GM12878 (cell line): ENCODE measurements at regions not wholly inside any gene's neighbourhood (a gene's known extent, or its start where the extent isn't known, plus 50 kb on each side); places are given as distances from the start of the nearest gene placed in this dataset.
A peak's percentile ranks its signal among the peaks of the same experiment; 100 is the strongest.

Experiments
- ATAC-seq: fragments of 200-7000 bp; cut with Tn5 transposase; 3 replicates; pipeline ENCODE4 v1.9.1; 2020; ENCODE audit warnings: mild to moderate bottlenecking, moderate library complexity
- BruUV-seq: library from RNA; stranded (reverse); fragments of 400-500 nt; replicated peaks from 2 replicates; lab custom pipeline; 2021; lab: Mats Ljungman, UMichigan
- CTCF ChIA-PET: fragments of 300-600 bp; sonication (Branson Sonifier 250); formaldehyde crosslinking; extraction: SDS; loops from one replicate; lab custom pipeline; 2021; ENCODE audit warnings: inconsistent platforms; lab: Yijun Ruan, JAX
- POLR2A ChIA-PET: fragments of 350-600 bp; formaldehyde crosslinking; extraction: SDS; loops from one replicate; lab custom pipeline; 2021; ENCODE audit warnings: inconsistent platforms; lab: Charles Lee
- RAD21 ChIA-PET: fragments of 300-600 bp; sonication (Branson Sonifier 250); formaldehyde crosslinking; loops from one replicate; lab custom pipeline; 2023; ENCODE audit warnings: antibody characterized with exemption; ENCODE audit not compliant: unreplicated experiment; lab: Charles Lee
- SMC1A ChIA-PET: fragments of 300-600 bp; sonication (Branson Sonifier 250); formaldehyde crosslinking; loops from one replicate; lab custom pipeline; 2023; ENCODE audit not compliant: unreplicated experiment, uncharacterized antibody; lab: Charles Lee
- DNase-seq: peaks from one replicate; pipeline ENCODE4 v3.0.0-alpha.2; 2011; ENCODE audit warnings: low read depth, low spot score
- FAIRE-seq: peaks from 3 replicates; lab custom pipeline; 2011; peaks lifted over from hg19 to GRCh38; lab: Jason Lieb, UNC
- H2AFZ ChIP-seq: 2 replicates; pipeline ENCODE4 v1.6.0; 2011; ENCODE audit warnings: low read depth, low read length, control low read depth; ENCODE audit not compliant: control insufficient read depth
- H3K27ac ChIP-seq: 2 replicates; pipeline ENCODE4 v1.5.1; 2011; ENCODE audit warnings: control low read depth; ENCODE audit not compliant: control insufficient read depth, insufficient read depth
- H3K27me3 ChIP-seq, 2 experiments: replicated peaks in 1 of 2; 2 replicates each; pipeline versions ENCODE4 v1.6.0 to v1.6.1; 2011; ENCODE audit warnings: low read length in 1 of 2; ENCODE audit not compliant: control insufficient read depth in 2 of 2, insufficient read depth in 2 of 2
- H3K36me3 ChIP-seq, 2 experiments: 2 replicates each; pipeline ENCODE4 v1.5.1; 2011; ENCODE audit warnings: low read length in 1 of 2; ENCODE audit not compliant: control insufficient read depth in 2 of 2, insufficient read depth in 2 of 2
- H3K4me1 ChIP-seq: 2 replicates; pipeline ENCODE4 v1.6.1; 2011; ENCODE audit warnings: mild to moderate bottlenecking, low read length, moderate library complexity, mixed read lengths; ENCODE audit not compliant: control insufficient read depth, insufficient read depth
- H3K4me2 ChIP-seq: 2 replicates; pipeline ENCODE4 v1.6.0; 2011; ENCODE audit warnings: control low read depth; ENCODE audit not compliant: control insufficient read depth, insufficient read depth
- H3K4me3 ChIP-seq: fragments of 200-600 bp; sonication (generic); 2 replicates; pipeline ENCODE4 v1.5.1; 2016
- H3K79me2 ChIP-seq: 2 replicates; pipeline ENCODE4 v1.6.0; 2011; ENCODE audit warnings: low read length; ENCODE audit not compliant: control insufficient read depth, insufficient read depth
- H3K9ac ChIP-seq: 2 replicates; pipeline ENCODE4 v1.8.0; 2011; ENCODE audit warnings: low read length, control low read depth, mixed read lengths; ENCODE audit not compliant: control insufficient read depth, insufficient read depth
- H3K9me3 ChIP-seq: replicated peaks from 3 replicates; pipeline ENCODE4 v1.5.1; 2011; ENCODE audit warnings: mild to moderate bottlenecking, low read length; ENCODE audit not compliant: control insufficient read depth, insufficient read depth
- H4K20me1 ChIP-seq: 2 replicates; pipeline ENCODE4 v1.6.0; 2011; ENCODE audit not compliant: control insufficient read depth, insufficient read depth
- CBX3 ChIP-seq: fragments of 200-600 bp; sonication (generic); IDR thresholded peaks from 2 replicates; pipeline ENCODE4 v1.6.1; 2016; ENCODE audit warnings: low read depth, borderline replicate concordance
- CHD1 ChIP-seq: IDR thresholded peaks from 2 replicates; pipeline ENCODE4 v1.6.1; 2012; ENCODE audit warnings: low read depth, low read length, improper control_type of control experiment
- CREM ChIP-seq: IDR thresholded peaks from 2 replicates; pipeline ENCODE4 v1.6.1; 2014; ENCODE audit warnings: antibody characterized with exemption, low read depth
- EED ChIP-seq: sonication (generic); IDR thresholded peaks from 2 replicates; pipeline ENCODE4 v1.6.1; 2016; ENCODE audit warnings: antibody characterized with exemption, low read depth
- FOXM1 ChIP-seq: IDR thresholded peaks from 2 replicates; pipeline ENCODE4 v1.6.1; 2012; ENCODE audit warnings: low read depth, mild to moderate bottlenecking, inconsistent platforms, low read length, moderate library complexity
- IKZF2 ChIP-seq, 2 experiments: fragments of 450-650 bp; IDR thresholded peaks; 2 replicates each; pipeline ENCODE4 v1.6.1; 2017; ENCODE audit warnings: mild to moderate bottlenecking in 2 of 2, moderate library complexity in 2 of 2
- KAT2A ChIP-seq: conservative IDR thresholded peaks from 2 replicates; pipeline ENCODE4 v1.6.1; 2011; ENCODE audit warnings: low read depth, low read length; ENCODE audit not compliant: control insufficient read depth
- NBN ChIP-seq: fragments of 450-650 bp; IDR thresholded peaks from 2 replicates; pipeline ENCODE4 v1.6.1; 2016
- NR2C1 ChIP-seq: fragments of 450-650 bp; IDR thresholded peaks from 2 replicates; pipeline ENCODE4 v1.6.1; 2017; ENCODE audit warnings: antibody characterized with exemption, mild to moderate bottlenecking, moderate library complexity
- WGBS: methylation state at CpG from one replicate; pipeline ENCODE4 v1.1.6; 2016; ENCODE audit warnings: low lambda C conversion rate; ENCODE audit not compliant: insufficient replicate concordance, insufficient coverage; ENCODE audit errors: missing lambda C conversion rate; 5-methylcytosine and 5-hydroxymethylcytosine counted together
- in situ Hi-C: fragments of 300-500 bp; cut with MboI; formaldehyde crosslinking; loops from 9 replicates; pipeline ENCODE4 v1.14.3; 2018; ENCODE audit warnings: mixed read lengths
- intact Hi-C: fragments of 100-400 bp; cut with micrococcal nuclease; formaldehyde crosslinking; loops from one replicate; pipeline ENCODE4 v1.14.2; 2022; ENCODE audit not compliant: unreplicated experiment
- TF ChIP-seq, protein P1 (sequence below): fragments of 450-650 bp; IDR thresholded peaks from 2 replicates; pipeline ENCODE4 v1.6.1; 2017; ENCODE audit warnings: antibody characterized with exemption, mild to moderate bottlenecking, moderate library complexity
- TF ChIP-seq, protein P2 (sequence below): fragments of 450-650 bp; IDR thresholded peaks from 2 replicates; pipeline ENCODE4 v1.6.1; 2018; ENCODE audit warnings: borderline replicate concordance, mild to moderate bottlenecking; ENCODE audit not compliant: partially characterized antibody

DNA sequence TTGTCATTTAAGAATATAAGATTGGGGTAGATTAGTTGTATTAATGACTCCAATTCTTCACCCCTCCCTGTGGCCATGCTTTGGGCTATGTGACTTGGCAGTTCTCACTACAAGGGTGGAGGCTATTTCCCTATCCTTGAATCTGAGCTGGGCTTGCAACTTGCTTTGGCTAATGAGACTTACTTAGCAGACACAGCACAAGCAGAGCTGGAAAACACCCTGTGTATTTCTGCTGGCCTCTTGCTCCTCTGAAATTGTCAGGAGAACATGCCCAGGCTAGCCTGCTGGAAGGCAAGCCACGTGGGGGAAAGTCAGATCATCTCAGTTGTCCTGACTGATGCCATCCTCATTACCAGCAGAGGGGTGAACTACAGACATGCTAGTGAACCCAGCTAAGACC is 126.5 kb upstream of the HDGFL1 start:
- no peaks in the 10 kb centered on the region for H3K27me3 ChIP-seq
- no peak overlapping the region for H2AFZ ChIP-seq
- H3K4me3 ChIP-seq, result no peak overlapping the region
- intact Hi-C loops, result no loop called here
- DNase-seq, result no peak
- no peak overlapping the region for H3K27ac ChIP-seq
- 0% methylated on average over 1 of the region's 1 CpG for WGBS
- ATAC-seq, result peak; percentile 45
- no TSS peak for BruUV-seq
- H4K20me1 ChIP-seq, result no peaks in the 10 kb centered on the region
- TF ChIP-seq, protein P1, sequence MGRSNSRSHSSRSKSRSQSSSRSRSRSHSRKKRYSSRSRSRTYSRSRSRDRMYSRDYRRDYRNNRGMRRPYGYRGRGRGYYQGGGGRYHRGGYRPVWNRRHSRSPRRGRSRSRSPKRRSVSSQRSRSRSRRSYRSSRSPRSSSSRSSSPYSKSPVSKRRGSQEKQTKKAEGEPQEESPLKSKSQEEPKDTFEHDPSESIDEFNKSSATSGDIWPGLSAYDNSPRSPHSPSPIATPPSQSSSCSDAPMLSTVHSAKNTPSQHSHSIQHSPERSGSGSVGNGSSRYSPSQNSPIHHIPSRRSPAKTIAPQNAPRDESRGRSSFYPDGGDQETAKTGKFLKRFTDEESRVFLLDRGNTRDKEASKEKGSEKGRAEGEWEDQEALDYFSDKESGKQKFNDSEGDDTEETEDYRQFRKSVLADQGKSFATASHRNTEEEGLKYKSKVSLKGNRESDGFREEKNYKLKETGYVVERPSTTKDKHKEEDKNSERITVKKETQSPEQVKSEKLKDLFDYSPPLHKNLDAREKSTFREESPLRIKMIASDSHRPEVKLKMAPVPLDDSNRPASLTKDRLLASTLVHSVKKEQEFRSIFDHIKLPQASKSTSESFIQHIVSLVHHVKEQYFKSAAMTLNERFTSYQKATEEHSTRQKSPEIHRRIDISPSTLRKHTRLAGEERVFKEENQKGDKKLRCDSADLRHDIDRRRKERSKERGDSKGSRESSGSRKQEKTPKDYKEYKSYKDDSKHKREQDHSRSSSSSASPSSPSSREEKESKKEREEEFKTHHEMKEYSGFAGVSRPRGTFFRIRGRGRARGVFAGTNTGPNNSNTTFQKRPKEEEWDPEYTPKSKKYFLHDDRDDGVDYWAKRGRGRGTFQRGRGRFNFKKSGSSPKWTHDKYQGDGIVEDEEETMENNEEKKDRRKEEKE, result no peak
- TF ChIP-seq EED (no peak), NR2C1 (no peak), FOXM1 (no peak), CHD1 (no peak), KAT2A (no peak), IKZF2 (IDR thresholded peaks at IDR 0.05) (no peak), CBX3 (no peak), CREM (no peak), NBN (no peak)
- TF ChIP-seq, protein P2, sequence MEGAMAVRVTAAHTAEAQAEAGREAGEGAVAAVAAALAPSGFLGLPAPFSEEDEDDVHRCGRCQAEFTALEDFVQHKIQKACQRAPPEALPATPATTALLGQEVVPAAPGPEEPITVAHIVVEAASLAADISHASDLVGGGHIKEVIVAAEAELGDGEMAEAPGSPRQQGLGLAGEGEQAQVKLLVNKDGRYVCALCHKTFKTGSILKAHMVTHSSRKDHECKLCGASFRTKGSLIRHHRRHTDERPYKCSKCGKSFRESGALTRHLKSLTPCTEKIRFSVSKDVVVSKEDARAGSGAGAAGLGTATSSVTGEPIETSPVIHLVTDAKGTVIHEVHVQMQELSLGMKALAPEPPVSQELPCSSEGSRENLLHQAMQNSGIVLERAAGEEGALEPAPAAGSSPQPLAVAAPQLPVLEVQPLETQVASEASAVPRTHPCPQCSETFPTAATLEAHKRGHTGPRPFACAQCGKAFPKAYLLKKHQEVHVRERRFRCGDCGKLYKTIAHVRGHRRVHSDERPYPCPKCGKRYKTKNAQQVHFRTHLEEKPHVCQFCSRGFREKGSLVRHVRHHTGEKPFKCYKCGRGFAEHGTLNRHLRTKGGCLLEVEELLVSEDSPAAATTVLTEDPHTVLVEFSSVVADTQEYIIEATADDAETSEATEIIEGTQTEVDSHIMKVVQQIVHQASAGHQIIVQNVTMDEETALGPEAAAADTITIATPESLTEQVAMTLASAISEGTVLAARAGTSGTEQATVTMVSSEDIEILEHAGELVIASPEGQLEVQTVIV, result no peak
- TF ChIP-seq, all 136 proteins: peak for 0
- in situ Hi-C loops, result no loop called here
- POLR2A ChIA-PET, result no interaction called here
- SMC1A ChIA-PET, result interaction anchor here (0.6 to 1.0 kb wide), 2 partner anchors 17 to 246 kb away, joined by 3 read pairs; no protein-coding TSS in a partner anchor
- Histone ChIP-seq H3K9ac (no peak overlapping the region), H3K9me3 (no peaks in the 10 kb centered on the region), H3K4me2 (no peak overlapping the region), H3K4me1 (no peaks in the 10 kb centered on the region), H3K36me3 (no peaks in the 10 kb centered on the region), H3K79me2 (no peaks in the 10 kb centered on the region)
- FAIRE-seq, result no peak
- RAD21 ChIA-PET, result interaction anchor here (0.6 kb wide), 1 partner anchor 411 kb away, joined by 4 read pairs; no protein-coding TSS in a partner anchor
- CTCF ChIA-PET, result interaction anchor here (1.2 kb wide), 1 partner anchor 14 kb away, joined by 3 read pairs; no protein-coding TSS in a partner anchor
